Kidney epithelial cell (primary cell): ENCODE measurements at regions not wholly inside any gene's neighbourhood (a gene's known extent, or its start where the extent isn't known, plus 50 kb on each side); places are given as distances from the start of the nearest gene placed in this dataset.

Experiments used
- DNase-seq: peaks from one replicate; pipeline ENCODE4 v3.0.0-alpha.2; 2010; ENCODE audit warnings: low read depth
- H3K27me3 ChIP-seq: 2 replicates; pipeline ENCODE4 v1.6.0; 2011; ENCODE audit warnings: low read length; ENCODE audit not compliant: control insufficient read depth, insufficient read depth
- H3K36me3 ChIP-seq: 2 replicates; pipeline ENCODE4 v1.5.1; 2011; ENCODE audit warnings: low read length; ENCODE audit not compliant: control insufficient read depth, insufficient read depth
- H3K4me3 ChIP-seq: 2 replicates; pipeline ENCODE4 v1.5.1; 2011; ENCODE audit warnings: low read depth, mild to moderate bottlenecking, control low read depth, low read length
- CTCF ChIP-seq: IDR thresholded peaks from 2 replicates; pipeline ENCODE4 v1.5.1; 2011; ENCODE audit warnings: mild to moderate bottlenecking, moderate library complexity, low read length, control low read depth, inconsistent platforms; ENCODE audit not compliant: insufficient read depth, poor library complexity, severe bottlenecking

DNA sequence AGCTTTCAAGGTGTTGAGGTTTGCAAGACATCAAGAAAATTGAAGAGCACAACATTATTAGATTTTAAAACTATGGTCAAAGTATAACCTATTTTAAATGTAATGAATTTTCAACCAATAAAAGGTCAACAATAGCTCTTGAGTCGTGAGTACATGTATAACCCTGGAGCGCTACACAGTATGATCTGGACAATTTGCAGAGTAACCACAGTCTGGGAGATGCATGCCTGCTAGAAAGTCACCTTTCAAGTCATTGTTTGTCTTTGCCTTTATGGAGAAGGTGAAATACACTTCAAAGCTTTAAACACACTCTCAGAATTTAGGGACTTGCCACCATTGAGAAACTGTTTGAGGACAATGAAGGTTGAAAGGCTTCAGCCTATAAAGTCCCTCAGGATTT is 112.6 kb upstream of the ALCAM start:
- H3K4me3 ChIP-seq, result no peak overlapping the region
- no peak for TF ChIP-seq CTCF
- no peaks in the 10 kb centered on the region for H3K36me3 ChIP-seq
- no peak for DNase-seq
- no peaks in the 10 kb centered on the region for H3K27me3 ChIP-seq

GRCh38 chr3:105255350-105255749 is 111.4 kb upstream of the ALCAM start:
- Histone ChIP-seq H3K36me3 (no peaks in the 10 kb centered on the region), H3K27me3 (no peaks in the 10 kb centered on the region), H3K4me3 (no peak overlapping the region)
- DNase-seq, result no peak
- TF ChIP-seq CTCF, result no peak

- TF ChIP-seq CTCF, result no peak
- DNase-seq, result no peak
Measured at GRCh38 chr3:105259496-105259895, 107.2 kb upstream of the ALCAM start.

DNA sequence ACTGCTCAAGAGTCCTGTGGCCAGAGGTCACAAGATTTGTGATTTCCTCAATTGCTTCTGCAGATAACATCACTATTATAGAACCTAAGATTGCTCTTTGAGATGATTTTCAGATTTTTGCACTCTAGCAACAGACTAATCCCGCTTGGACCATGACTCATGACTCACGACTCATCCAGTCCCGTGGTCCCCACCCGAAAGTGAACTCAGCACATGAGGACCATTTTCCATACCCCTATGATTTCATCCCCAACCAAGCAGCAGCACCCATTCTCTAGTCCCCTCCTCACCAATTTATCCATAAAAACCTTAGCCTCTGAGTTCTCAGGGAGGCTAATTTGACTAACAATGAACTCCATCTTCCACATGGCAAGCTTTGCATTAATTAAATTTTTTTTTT is 106.3 kb upstream of the ALCAM start:
- H3K4me3 ChIP-seq, result no peak overlapping the region
- H3K27me3 ChIP-seq, result no peaks in the 10 kb centered on the region
- no peak for TF ChIP-seq CTCF
- no peaks in the 10 kb centered on the region for H3K36me3 ChIP-seq
- no peak for DNase-seq

More at GRCh38 chr3:105259496-105259895, 107.2 kb upstream of the ALCAM start:
- Histone ChIP-seq H3K4me3 (no peak overlapping the region), H3K27me3 (no peaks in the 10 kb centered on the region), H3K36me3 (no peaks in the 10 kb centered on the region)

- H3K4me3 ChIP-seq, result no peak overlapping the region
- no peaks in the 10 kb centered on the region for H3K27me3 ChIP-seq
- TF ChIP-seq CTCF, result no peak
- no peaks in the 10 kb centered on the region for H3K36me3 ChIP-seq
- DNase-seq, result no peak
Measured at GRCh38 chr3:105274536-105274935, 92.2 kb upstream of the ALCAM start.

DNA sequence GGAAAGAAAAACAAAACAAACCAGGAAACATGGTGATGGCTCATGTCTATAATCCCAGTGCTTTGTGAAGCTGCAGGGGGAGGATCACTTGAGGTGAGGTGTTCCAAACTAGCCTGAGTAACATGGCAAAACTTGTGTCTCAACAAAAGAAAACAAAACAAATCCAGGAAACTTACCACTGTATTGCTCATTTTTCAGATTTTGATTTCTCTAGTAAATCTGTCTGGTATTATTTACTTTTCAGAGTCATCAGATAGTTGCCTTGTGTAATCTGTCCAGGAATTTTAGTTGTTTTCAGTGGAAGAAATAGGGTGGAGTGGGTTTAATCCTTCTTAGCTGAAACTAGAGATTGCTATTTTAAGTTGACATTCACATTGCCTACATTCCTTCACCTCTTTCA is 91.8 kb upstream of the ALCAM start:
- TF ChIP-seq CTCF, result no peak
- no peak for DNase-seq
- Histone ChIP-seq H3K36me3 (no peaks in the 10 kb centered on the region), H3K4me3 (no peak overlapping the region), H3K27me3 (no peaks in the 10 kb centered on the region)
